Spleen (tissue), 11 donors: ENCODE measurements at regions not wholly inside any gene's neighbourhood (a gene's known extent, or its start where the extent isn't known, plus 50 kb on each side); places are given as distances from the start of the nearest gene placed in this dataset.

ENCODE experiments used
- DNase-seq: peaks from one replicate; pipeline ENCODE4 v3.0.0-alpha.2; 2020
- H3K27ac ChIP-seq, 8 donors: fragments of 200-600 bp; sonication (generic) in 7 of 8; 1 replicate in 4 of 8; 2 replicates in 4 of 8; pipeline versions ENCODE4 v1.5.0 to v1.8.0; 2016 to 2021; ENCODE audit warnings: inconsistent platforms in 4 of 8, mild to moderate bottlenecking in 4 of 8, moderate library complexity in 1 of 8
- H3K27me3 ChIP-seq, 7 donors: fragments of 200-600 bp; sonication (generic) in 6 of 7; replicated peaks in 1 of 7; 1 replicate in 4 of 7; 2 replicates in 3 of 7; pipeline versions ENCODE4 v1.5.0 to v1.8.0; 2016 to 2021; ENCODE audit warnings: inconsistent platforms in 3 of 7, mild to moderate bottlenecking in 1 of 7
- H3K36me3 ChIP-seq, 6 donors: fragments of 200-600 bp; sonication (generic) in 5 of 6; 1 replicate in 4 of 6; 2 replicates in 2 of 6; pipeline versions ENCODE4 v1.5.0 to v1.8.0; 2016 to 2021; ENCODE audit warnings: inconsistent platforms in 2 of 6
- H3K4me1 ChIP-seq, 6 donors: fragments of 200-600 bp; sonication (generic) in 5 of 6; 1 replicate in 3 of 6; 2 replicates in 3 of 6; pipeline versions ENCODE4 v1.5.0 to v1.8.0; 2016 to 2021; ENCODE audit warnings: inconsistent platforms in 3 of 6
- H3K4me3 ChIP-seq, 8 donors: fragments of 200-600 bp; sonication (generic) in 7 of 8; 1 replicate in 4 of 8; 2 replicates in 4 of 8; pipeline versions ENCODE4 v1.5.0 to v1.8.0; 2016 to 2021; ENCODE audit warnings: inconsistent platforms in 4 of 8, mild to moderate bottlenecking in 4 of 8, moderate library complexity in 2 of 8
- H3K9me3 ChIP-seq, 8 donors: fragments of 200-600 bp; sonication (generic) in 7 of 8; 1 replicate in 4 of 8; 2 replicates in 4 of 8; pipeline versions ENCODE4 v1.5.0 to v1.8.0; 2016 to 2021; ENCODE audit warnings: inconsistent platforms in 4 of 8
- POLR2A ChIP-seq, 3 donors: fragments of 450-650 bp; IDR thresholded peaks; one replicate each; pipeline ENCODE4 v1.5.1; 2017; ENCODE audit warnings: antibody characterized with exemption in 3 of 3, mild to moderate bottlenecking in 1 of 3
- POLR2AphosphoS5 ChIP-seq, 3 donors: sonication (generic); formaldehyde crosslinking; IDR thresholded peaks; one replicate each; pipeline ENCODE4 v1.5.1; 2017; ENCODE audit warnings: antibody characterized with exemption in 3 of 3
- WGBS, 5 donors: extraction: QIAGEN DNeasy Blood & Tissue Kit in 3 of 5; methylation state at CpG; one replicate each; pipeline versions ENCODE4 v1.1.5 to v1.1.7; 2013 to 2018; 5-methylcytosine and 5-hydroxymethylcytosine counted together
- intact Hi-C: fragments of 100-400 bp; cut with DNase I; formaldehyde crosslinking; loops from one replicate; pipeline ENCODE4 v1.15.0; 2023; ENCODE audit warnings: low total_unique reads
- TF ChIP-seq, protein P1 (sequence below), 11 experiments: fragments of 200-600 bp in 7 of 11; fragments of 450-650 bp in 4 of 11; sonication (generic) in 4 of 11; IDR thresholded peaks in 8 of 11; conservative IDR thresholded peaks in 3 of 11; 1 replicate in 7 of 11; 2 replicates in 4 of 11; pipeline versions ENCODE4 v1.4.0 to v1.8.0; 2016 to 2021; ENCODE audit warnings: antibody characterized with exemption in 11 of 11, inconsistent platforms in 4 of 11, mild to moderate bottlenecking in 1 of 11
- donor health status: healthy with polysubstance abuse.
- donor health status: DM: no; HTN: no; CAD: no; lungs with moderate emphysema.
- donor health status: DM: no; HTN: no; CAD: no.
- donor health status: Bipolar disorder and iron deficiency.
- donor health status: healthy.
- donor health status: DM: no; HTN: no; CAD: no.
- donor health status: DM: yes; HTN: yes; CAD: no.

DNA sequence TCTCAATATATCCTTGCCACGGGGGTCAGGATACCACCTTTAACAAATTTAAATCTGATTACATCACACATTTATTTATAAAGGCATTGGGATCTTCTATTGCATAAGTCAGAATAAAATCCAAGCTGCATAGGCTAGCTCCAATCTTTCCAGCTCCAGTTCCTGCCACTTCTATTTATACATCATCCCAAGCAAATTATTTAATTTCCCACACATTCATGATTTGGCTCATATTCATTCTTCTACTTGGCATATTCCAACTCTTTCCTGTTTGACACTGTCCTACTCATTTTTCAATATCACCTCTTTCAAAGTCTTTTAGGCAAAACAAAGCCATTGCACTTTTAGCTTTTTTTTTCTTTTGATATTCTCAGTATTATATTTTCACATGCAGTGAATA lies 579.0 kb upstream of the FZD8 start:
- H3K4me3 ChIP-seq: no peak overlapping the region
- H3K27me3 ChIP-seq: no peaks in the 10 kb centered on the region
- no peaks in the 10 kb centered on the region for H3K4me1 ChIP-seq
- no peaks in the 10 kb centered on the region for H3K36me3 ChIP-seq
- 42 to 82% (median 56%) methylated on average over 1 of the region's 1 CpG for WGBS, 5 donors
- TF ChIP-seq POLR2A (IDR thresholded peaks at IDR 0.05): no peak
- no peak for TF ChIP-seq POLR2AphosphoS5 (IDR thresholded peaks at IDR 0.05)
- TF ChIP-seq, protein P1, sequence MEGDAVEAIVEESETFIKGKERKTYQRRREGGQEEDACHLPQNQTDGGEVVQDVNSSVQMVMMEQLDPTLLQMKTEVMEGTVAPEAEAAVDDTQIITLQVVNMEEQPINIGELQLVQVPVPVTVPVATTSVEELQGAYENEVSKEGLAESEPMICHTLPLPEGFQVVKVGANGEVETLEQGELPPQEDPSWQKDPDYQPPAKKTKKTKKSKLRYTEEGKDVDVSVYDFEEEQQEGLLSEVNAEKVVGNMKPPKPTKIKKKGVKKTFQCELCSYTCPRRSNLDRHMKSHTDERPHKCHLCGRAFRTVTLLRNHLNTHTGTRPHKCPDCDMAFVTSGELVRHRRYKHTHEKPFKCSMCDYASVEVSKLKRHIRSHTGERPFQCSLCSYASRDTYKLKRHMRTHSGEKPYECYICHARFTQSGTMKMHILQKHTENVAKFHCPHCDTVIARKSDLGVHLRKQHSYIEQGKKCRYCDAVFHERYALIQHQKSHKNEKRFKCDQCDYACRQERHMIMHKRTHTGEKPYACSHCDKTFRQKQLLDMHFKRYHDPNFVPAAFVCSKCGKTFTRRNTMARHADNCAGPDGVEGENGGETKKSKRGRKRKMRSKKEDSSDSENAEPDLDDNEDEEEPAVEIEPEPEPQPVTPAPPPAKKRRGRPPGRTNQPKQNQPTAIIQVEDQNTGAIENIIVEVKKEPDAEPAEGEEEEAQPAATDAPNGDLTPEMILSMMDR (IDR thresholded peaks at IDR 0.05 in 8 of 11, conservative IDR thresholded peaks at IDR 0.05 in 3 of 11): no peak
- no peak overlapping the region for H3K27ac ChIP-seq
- H3K9me3 ChIP-seq: peaks cover 0 to 5% (median 0%) of the 10 kb centered on the region in 8 donors
- intact Hi-C loops: no loop called here
- DNase-seq: no peak

- peaks cover 0 to 5% (median 0%) of the 10 kb centered on the region in 8 donors for H3K9me3 ChIP-seq
- H3K27ac ChIP-seq: no peak overlapping the region
- no peaks in the 10 kb centered on the region for H3K4me1 ChIP-seq
- DNase-seq: no peak
- intact Hi-C loops: no loop called here
- H3K36me3 ChIP-seq: no peaks in the 10 kb centered on the region
- no peak for TF ChIP-seq POLR2AphosphoS5 (IDR thresholded peaks at IDR 0.05)
- TF ChIP-seq, protein P1 (IDR thresholded peaks at IDR 0.05 in 8 of 11, conservative IDR thresholded peaks at IDR 0.05 in 3 of 11): no peak
- no peak for TF ChIP-seq POLR2A (IDR thresholded peaks at IDR 0.05)
- no peak overlapping the region for H3K4me3 ChIP-seq
- 66 to 89% (median 83%) methylated on average over 1 of the region's 1 CpG for WGBS, 5 donors
- no peaks in the 10 kb centered on the region for H3K27me3 ChIP-seq
These were observed 578.1 kb upstream of the FZD8 start for GRCh38 chr10:36220151-36220550.

DNA sequence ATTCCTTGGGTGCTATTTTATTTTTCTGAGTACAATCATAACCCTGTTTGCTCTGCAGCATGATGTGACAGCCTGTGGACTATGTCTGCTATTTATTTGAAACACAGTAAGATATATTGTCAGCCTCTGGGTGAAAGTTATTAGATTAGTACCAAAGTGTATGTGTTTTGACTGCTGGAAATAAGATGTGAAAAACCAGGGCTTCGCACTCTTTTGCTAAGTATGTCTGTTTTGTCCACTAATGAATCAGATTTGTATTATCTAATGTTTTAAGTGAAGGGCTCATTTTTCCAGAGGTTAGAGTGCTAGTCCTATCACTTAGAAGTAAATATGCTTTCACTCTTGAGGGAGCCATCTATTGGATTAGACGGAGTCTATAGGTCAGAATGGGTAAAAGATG lies 569.8 kb upstream of the FZD8 start:
- no peak for TF ChIP-seq POLR2A (IDR thresholded peaks at IDR 0.05)
- TF ChIP-seq POLR2AphosphoS5 (IDR thresholded peaks at IDR 0.05): no peak
- TF ChIP-seq, protein P1 (IDR thresholded peaks at IDR 0.05 in 8 of 11, conservative IDR thresholded peaks at IDR 0.05 in 3 of 11): no peak
- 88 to 94% (median 93%) methylated on average over 2 of the region's 2 CpGs for WGBS, 5 donors
- H3K27ac ChIP-seq: no peak overlapping the region

GRCh38 chr10:36209480-36209879 lies 567.4 kb upstream of the FZD8 start:
- TF ChIP-seq POLR2AphosphoS5 (IDR thresholded peaks at IDR 0.05): no peak
- TF ChIP-seq, protein P1 (IDR thresholded peaks at IDR 0.05 in 8 of 11, conservative IDR thresholded peaks at IDR 0.05 in 3 of 11): no peak
- TF ChIP-seq POLR2A (IDR thresholded peaks at IDR 0.05): no peak
- intact Hi-C loops: no loop called here
- WGBS, 5 donors: 87 to 97% (median 92%) methylated on average over 5 of the region's 5 CpGs
- Histone ChIP-seq H3K27ac (no peak overlapping the region), H3K4me1 (no peaks in the 10 kb centered on the region), H3K36me3 (no peaks in the 10 kb centered on the region), H3K4me3 (no peak overlapping the region), H3K27me3 (no peaks in the 10 kb centered on the region), H3K9me3 (no peaks in the 10 kb centered on the region)
- DNase-seq: no peak

More for the DNA sequence above, 569.8 kb upstream of the FZD8 start:
- H3K4me3 ChIP-seq: no peak overlapping the region
- H3K27me3 ChIP-seq: no peaks in the 10 kb centered on the region
- H3K9me3 ChIP-seq: no peaks in the 10 kb centered on the region
- H3K36me3 ChIP-seq: no peaks in the 10 kb centered on the region
- intact Hi-C loops: no loop called here
- H3K4me1 ChIP-seq: no peaks in the 10 kb centered on the region
- DNase-seq: no peak
